ENCODE measurements at regions not wholly inside any gene's neighbourhood (a gene's known extent, or its start where the extent isn't known, plus 50 kb on each side); places are given as distances from the start of the nearest gene placed in this dataset.

DNA sequence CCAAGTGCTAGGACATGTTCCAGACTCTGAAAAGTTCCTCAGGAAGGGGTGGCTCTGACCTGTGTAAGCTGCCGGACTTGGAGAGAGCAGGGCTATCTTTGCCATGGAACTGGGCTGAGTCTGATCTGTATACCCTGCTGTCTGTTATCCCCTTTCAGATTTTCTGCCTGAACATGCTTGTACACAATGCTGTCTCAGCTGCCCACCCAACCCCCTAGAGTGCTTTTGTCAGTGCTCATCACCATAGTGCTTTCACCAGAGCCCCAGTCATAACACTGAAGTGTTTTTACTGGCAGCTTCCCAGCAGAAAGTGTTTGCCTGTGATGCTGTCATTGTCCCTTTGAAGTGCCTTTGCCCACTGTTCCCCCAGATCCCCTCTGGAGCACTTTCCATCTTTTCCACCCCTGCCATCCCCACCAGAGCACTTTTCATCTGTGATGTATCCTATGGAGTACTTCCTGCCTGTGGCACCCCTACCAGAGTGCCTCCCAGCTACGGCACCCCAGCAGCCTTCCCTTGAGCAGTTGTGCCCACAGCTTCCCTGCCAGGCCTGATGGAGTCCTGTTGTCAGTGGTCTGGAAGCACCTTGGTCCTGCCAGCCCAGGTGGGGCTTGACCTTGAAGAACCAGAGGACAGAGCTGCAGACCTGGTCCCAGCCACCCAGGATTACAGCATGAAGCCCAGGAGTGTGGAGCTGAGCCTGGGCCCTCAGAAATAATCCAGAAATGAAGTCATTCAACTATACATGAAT, 397.7 kb downstream of the DIPK2A start:
- peak in 1 of 2 donors; percentile 0 for DNase-seq (ENCODE audit: low read depth in 2 of 2)

- DNase-seq (ENCODE audit: low read depth in 2 of 2): no peak
Measured at GRCh38 chr3:144375088-144375487, 403.5 kb downstream of the DIPK2A start.

DNA sequence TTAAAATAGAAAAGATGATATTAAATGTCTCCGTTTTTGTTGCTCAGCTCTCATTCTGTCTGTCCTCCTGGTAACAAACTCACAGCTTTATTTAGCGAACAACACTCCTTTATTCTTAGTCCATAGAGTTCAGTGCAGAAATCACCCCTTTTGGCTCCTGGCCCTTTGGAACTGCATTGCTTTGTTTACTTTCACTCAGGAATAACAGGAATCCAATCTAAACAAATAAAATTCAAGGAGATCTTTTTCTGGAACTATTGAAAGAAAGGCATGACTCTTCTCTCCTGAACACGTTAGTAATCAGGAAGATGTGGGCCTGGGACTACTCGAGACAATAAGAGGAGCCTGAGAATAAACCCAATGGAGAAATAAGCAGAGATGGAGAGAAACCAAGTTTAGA, 409.2 kb downstream of the DIPK2A start:
- DNase-seq (ENCODE audit: low read depth in 2 of 2): no peak

DNA sequence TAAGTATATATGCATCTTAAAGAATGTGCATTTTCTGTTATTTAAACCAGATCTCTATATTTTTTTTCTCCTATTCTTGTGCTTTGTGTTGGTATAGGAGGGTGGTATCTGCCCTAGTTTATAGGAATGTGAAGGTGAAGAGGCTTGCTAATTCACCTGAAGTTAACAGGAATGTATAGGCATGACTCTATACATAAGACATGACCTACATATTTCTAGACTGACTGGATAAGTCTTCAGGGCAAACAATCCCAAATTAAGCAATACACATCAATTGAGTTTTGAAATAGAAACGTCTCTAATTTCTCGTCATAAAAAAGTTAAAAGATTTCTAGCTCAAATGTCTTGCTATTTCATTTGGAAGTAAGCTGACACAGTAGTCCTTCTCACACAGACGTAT, 410.0 kb downstream of the DIPK2A start:
- no peak for DNase-seq (ENCODE audit: low read depth in 2 of 2)

DNA sequence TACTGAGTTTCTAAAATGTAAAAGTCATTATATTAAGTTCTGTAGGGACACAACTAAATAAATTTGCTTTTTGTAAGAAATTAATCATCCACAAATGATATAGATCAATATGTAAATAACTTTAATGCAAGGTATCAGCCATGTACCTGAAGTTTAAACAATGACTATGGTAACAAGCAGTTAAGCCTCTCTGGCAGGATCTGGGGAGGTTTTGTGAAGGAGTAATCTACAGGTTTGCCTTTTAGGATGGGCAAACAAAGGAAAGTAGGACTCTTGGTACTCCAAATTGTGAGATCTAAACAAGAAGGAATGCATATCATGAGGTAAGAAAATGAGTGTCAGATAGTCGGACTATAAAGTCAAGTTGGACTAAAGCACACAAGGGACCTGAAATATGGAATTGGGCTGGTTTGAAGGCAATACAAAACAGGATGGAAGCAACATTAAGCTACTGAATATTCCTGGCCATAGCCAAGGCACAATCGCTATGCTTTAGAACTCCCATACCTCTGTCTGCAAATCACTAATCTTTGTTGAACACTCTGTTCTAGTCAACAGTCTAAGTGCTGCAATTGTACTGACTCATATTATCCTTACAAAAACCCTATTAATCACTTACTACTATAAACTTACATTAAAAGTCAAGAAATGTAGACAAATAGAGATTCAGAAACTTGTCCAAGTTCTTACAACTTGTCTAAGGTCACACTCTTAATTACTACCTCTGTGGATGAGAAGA, 412.8 kb downstream of the DIPK2A start:
- no peak for DNase-seq (ENCODE audit: low read depth in 2 of 2)

- no peak for DNase-seq (ENCODE audit: low read depth in 2 of 2)
Measured at GRCh38 chr3:144390786-144391185, 419.2 kb downstream of the DIPK2A start.

DNA sequence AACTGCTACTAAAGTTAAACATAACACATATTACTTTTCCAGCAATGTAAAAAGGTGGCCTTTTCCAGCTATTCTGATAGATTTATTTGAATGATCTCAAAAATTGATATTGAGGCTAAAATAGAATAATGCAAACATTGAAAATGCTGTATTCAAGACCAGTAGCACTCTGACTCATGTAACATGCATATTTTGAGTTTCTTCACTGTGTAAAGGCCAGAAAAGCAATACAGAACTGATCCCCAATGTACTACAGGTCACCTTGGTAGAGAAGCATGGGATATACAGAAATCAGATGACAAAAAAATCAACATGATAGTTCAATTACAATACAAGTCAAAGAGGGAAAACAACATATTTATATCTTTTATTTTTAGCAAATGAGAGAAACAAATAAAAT, 419.6 kb downstream of the DIPK2A start:
- no peak for DNase-seq (ENCODE audit: low read depth in 2 of 2)

DNA sequence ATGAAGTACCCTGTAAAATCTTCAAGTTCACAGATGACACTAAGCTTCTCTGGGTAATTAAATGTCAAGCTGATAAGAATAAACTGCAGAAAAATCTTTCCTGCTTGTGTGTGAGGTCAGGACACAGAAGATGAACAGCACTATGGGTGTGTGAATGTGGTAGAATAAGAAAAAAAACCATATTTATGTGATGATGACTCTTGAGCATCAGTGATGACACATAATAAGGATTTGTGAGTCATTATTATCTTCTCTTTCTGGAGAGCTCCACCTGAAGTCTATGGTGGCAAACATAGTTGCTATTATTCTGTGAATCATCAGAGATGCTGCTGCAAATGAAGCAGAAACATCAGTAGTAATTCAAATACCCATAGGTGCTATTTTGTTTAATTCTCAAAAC, 422.4 kb downstream of the DIPK2A start:
- no peak for DNase-seq (ENCODE audit: low read depth in 2 of 2)

DNA sequence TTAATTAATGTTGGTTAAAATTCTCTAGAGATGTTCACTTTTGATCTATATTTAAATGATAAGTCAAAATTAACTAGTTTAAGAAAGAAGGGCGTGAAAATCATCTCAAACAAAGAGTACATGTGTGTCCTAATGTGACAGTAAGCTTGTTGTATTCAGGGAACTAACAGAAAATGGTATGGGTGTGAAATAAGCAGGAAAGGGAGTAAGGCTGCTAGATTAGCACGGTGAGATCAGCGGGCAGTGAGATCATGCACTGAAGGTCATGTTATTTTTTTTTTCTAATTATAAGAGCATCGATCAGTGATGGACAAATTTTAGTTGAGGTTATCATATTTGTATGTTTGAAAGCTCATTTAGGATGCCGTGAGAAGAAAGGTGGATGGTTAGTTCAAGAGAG, 430.8 kb downstream of the DIPK2A start:
- no peak for DNase-seq (ENCODE audit: low read depth in 2 of 2)

- no peak for DNase-seq (ENCODE audit: low read depth in 2 of 2)
Measured at GRCh38 chr3:144403040-144403457, 431.4 kb downstream of the DIPK2A start.

DNA sequence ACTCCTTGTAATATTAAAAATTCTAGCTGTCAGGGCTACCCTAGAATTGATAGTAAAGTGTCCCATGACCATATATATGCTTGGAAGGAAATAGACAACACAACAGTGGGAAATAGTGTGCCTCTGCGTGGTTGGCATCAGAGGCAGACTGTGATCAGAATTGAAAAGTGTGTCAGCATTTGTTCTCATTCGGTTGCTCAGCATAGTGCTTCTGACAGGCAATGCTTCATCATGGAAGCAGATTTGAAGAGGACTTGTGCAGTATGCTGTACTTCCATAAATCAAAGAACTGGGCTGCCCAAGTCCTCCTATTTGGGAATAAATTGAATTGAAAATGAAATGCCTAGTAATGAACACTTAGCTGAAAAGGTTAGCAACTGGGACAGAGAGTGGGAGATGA, 435.7 kb downstream of the DIPK2A start:
- no peak for DNase-seq (ENCODE audit: low read depth in 2 of 2)

DNA sequence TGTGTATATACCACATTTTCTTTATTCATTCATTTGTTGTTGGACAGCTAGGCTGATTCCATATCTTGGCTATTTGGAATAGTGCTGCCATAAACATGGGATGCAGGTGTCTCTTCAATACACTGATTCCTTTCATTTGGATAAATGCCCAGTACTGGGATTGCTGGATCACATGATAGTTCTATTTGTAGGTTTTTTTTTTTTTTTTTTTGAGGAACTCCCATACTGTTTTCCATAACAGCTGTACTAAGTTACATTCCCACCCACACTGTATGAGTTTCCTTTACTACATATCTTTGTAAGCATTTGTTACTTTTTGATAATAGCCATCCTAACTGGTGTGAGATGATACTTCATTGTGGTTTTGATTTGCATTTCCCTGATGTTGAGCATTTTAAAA, 437.7 kb downstream of the DIPK2A start:
- DNase-seq (ENCODE audit: low read depth in 2 of 2): peak in 1 of 2 donors; percentile 8

DNA sequence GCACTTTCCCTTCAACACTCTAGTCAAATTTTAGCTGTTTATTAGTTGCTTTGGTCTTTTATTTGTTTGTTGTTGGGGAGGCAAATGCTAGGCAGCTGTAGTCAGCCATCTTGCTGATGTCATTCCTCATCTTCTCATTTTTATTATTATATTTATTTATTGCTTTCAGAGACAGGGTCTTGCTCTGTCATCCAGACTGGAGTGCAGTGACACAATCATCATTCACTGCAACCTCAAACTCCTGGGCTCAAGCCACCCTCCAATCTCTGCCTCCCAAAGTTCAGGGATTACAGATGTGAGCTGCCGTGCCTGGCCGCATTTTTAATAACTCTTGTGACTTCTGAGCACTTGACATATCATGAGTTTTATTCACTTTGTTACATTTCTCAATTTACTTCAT, 441.4 kb downstream of the DIPK2A start:
- DNase-seq (ENCODE audit: low read depth in 2 of 2): no peak

DNA sequence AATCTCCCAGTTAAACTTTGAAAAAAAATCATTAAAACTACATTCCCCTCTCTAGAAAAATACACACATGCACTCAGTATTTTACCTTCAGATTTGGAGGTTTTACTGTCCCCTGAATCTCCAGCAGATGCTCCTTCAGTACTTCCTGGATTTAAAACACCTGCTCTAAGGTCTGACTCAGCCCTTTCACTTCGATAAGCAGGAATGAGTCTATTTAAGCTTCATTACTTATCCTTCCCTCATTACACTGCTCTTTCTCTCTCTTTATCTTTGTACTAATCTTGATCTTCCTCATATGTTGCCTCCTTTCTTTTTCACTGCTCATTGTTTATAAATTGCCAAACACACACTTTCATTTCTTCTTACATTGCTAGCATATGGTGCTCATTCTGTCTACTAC, 443.9 kb downstream of the DIPK2A start:
- DNase-seq (ENCODE audit: low read depth in 2 of 2): no peak

GRCh38 chr3:144424606-144425005, 453.0 kb downstream of the DIPK2A start:
- no peak for DNase-seq (ENCODE audit: low read depth in 2 of 2)

DNA sequence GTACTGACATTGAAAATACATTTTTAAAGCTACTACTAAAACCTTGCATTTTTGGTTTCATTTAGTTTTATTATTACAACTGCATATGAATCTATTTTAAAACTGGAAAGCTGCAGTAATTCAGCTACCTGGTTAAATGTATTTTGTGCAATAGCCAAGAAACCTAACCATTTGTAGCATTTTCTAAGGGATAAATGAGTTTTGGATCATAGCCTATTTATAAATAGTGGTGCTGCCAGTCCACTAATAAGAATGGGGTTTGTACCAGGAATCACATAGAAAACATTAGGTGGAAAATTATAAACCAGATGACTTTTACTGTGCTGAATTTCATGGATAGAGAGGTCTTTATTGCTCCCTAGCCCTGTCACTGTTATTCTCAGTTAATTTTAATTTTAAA, 454.7 kb downstream of the DIPK2A start:
- no peak for DNase-seq (ENCODE audit: low read depth in 2 of 2)

GRCh38 chr3:144426967-144427366, 455.3 kb downstream of the DIPK2A start:
- no peak for DNase-seq (ENCODE audit: low read depth in 2 of 2)

DNA sequence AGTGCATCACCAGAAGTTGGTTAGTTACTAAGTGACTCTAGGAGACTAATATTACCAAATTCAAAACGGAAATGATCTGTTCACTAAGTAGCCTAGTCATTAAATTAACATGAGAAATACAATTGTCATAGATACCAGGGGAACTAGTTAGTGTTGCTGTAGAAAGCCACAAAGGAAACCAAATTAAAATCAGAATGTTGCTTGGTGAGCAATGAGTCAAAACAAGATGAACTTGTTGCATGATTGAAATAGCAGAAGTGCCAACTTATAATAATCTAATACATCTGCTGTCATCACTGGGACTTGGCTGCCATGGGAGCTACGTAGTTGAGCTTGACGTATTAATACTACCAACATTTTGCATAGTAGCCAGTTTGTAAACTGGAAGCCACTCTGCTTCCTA, 458.1 kb downstream of the DIPK2A start:
- no peak for DNase-seq (ENCODE audit: low read depth in 2 of 2)

DNA sequence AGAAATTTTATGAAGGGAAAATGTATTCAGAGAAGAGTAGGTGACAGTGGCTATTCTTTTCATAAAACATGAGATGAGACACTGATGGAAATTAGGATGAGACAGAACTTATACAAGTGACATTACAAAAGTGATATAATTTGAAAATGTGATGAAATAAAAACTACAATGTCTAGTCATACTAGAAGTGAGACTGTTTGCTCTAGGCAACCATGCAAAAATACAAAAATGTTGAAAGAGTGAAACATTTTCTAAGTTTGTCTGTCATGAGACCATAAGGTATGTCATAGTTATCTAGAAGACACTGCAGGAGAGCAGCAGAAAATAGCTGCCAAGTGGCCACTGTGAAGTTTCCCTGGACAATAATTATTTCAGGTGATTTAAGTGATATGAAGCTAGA, 459.5 kb downstream of the DIPK2A start:
- DNase-seq (ENCODE audit: low read depth in 2 of 2): no peak

- no peak for DNase-seq (ENCODE audit: low read depth in 2 of 2)
Measured at GRCh38 chr3:144433006-144433405, 461.4 kb downstream of the DIPK2A start.

GRCh38 chr3:144437989-144438388, 466.4 kb downstream of the DIPK2A start:
- DNase-seq (ENCODE audit: low read depth in 2 of 2): no peak

GRCh38 chr3:144444061-144444460, 472.4 kb downstream of the DIPK2A start:
- DNase-seq (ENCODE audit: low read depth in 2 of 2): no peak

DNA sequence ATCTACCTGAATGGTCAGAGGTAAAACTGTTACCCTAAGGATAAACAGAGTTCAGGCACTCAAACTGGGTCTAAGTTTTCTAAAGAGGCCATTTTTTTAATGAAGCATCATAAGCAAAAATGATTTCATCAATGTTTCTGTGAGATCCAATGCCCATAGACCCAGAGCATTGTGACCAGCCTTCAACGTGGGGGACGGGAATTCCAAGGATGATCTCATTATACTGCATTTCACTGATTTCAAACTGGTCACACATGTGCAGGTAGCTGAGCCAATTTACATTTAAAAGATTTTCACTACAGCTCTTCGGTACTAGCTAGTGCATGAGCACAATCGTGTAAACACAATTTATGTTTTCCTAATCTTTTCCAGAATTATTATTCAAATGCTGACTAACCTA, 472.9 kb downstream of the DIPK2A start:
- DNase-seq (ENCODE audit: low read depth in 2 of 2): no peak

Measured in dermis microvascular lymphatic vessel endothelial cell (primary cell).